Fibroblast of lung (primary cell): ENCODE measurements at regions not wholly inside any gene's neighbourhood (a gene's known extent, or its start where the extent isn't known, plus 50 kb on each side); places are given as distances from the start of the nearest gene placed in this dataset.

Experiments used
- EZH2 ChIP-seq: IDR thresholded peaks from 2 replicates; pipeline ENCODE4 v1.5.1; 2012; ENCODE audit warnings: low read length, control low read depth, mild to moderate bottlenecking; ENCODE audit errors: missing control alignments
- TF ChIP-seq, protein P1 (sequence below), 2 donors: IDR thresholded peaks in 1 of 2; conservative IDR thresholded peaks in 1 of 2; 1 replicate in 1 of 2; 2 replicates in 1 of 2; pipeline ENCODE4 v1.5.1; 2011 to 2012; ENCODE audit warnings: low read length in 2 of 2, control low read depth in 1 of 2, inconsistent platforms in 1 of 2, low read depth in 1 of 2, mild to moderate bottlenecking in 1 of 2

DNA sequence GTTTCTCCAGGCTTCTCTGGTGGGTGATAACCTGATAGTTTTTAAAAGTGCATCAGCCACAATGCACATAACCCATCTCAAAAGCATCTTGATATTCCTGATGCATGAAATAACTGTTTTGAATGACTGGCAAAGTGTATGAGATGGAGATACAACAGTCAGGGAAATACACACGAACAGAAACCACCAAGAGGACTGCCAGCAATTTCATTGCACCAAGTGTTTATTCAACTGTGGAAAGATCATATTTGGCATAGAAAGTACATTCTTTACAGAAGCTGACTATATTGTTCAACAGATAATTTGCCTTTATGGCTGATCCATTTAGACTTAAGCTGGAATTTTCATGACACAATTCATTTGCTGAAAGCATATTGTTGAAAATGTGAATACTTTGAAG is 139.5 kb downstream of the SLIT2 start:
- TF ChIP-seq, protein P1, sequence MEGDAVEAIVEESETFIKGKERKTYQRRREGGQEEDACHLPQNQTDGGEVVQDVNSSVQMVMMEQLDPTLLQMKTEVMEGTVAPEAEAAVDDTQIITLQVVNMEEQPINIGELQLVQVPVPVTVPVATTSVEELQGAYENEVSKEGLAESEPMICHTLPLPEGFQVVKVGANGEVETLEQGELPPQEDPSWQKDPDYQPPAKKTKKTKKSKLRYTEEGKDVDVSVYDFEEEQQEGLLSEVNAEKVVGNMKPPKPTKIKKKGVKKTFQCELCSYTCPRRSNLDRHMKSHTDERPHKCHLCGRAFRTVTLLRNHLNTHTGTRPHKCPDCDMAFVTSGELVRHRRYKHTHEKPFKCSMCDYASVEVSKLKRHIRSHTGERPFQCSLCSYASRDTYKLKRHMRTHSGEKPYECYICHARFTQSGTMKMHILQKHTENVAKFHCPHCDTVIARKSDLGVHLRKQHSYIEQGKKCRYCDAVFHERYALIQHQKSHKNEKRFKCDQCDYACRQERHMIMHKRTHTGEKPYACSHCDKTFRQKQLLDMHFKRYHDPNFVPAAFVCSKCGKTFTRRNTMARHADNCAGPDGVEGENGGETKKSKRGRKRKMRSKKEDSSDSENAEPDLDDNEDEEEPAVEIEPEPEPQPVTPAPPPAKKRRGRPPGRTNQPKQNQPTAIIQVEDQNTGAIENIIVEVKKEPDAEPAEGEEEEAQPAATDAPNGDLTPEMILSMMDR (conservative IDR thresholded peaks at IDR 0.05 in 1 of 2, IDR thresholded peaks at IDR 0.05 in 1 of 2; ENCODE audit: low read depth in 1 of 2, low read length in 2 of 2), result no peak
- TF ChIP-seq EZH2, result no peak
